ENCODE measurements at regions not wholly inside any gene's neighbourhood (a gene's known extent, or its start where the extent isn't known, plus 50 kb on each side); places are given as distances from the start of the nearest gene placed in this dataset.

DNA sequence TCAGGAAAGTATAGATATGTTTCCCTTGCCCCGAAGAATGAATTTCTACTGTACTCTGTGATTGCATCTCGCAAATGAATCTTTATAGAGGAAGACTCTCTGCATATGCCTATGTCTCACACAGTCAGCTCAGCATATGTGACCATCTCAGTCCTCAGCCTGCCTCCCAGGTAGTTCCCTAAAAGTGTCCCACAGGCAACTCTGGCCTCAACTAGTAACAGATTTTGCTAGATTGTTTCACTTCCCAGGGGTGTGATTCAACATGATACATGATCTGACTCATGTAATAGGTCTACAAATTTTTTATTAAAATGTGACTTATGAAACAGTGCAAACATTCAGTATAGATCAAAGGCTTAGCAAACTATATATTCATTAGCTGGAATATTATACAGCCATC lies 296.6 kb upstream of the CRIM1 start:
- Histone ChIP-seq H2AFZ (ENCODE audit: low read depth, low read length) (no peak overlapping the region), H3K4me1 (ENCODE audit: insufficient read depth, low read length) (no peaks in the 10 kb centered on the region), H3K27me3 (ENCODE audit: insufficient read depth, low read length) (no peaks in the 10 kb centered on the region), H3K4me2 (ENCODE audit: low read length) (no peak overlapping the region), H3K27ac (ENCODE audit: low read depth, low read length) (no peak overlapping the region), H3K9me3 (ENCODE audit: insufficient read depth, low read depth, low read length) (no peaks in the 10 kb centered on the region), H3K79me2 (ENCODE audit: insufficient read depth, low read length) (no peaks in the 10 kb centered on the region), H3K36me3 (ENCODE audit: insufficient read depth, low read length) (no peaks in the 10 kb centered on the region), H3K9ac (ENCODE audit: low read length) (no peak overlapping the region), H3K4me3 (ENCODE audit: insufficient read depth, low read depth, low read length) (no peak overlapping the region), H4K20me1 (ENCODE audit: insufficient read depth, low read length) (no peaks in the 10 kb centered on the region)
- no peaks in the 10 kb centered on the region for H3K36me3 Mint-ChIP-seq (ENCODE audit: low read depth, unreplicated experiment)
- H3K9me3 Mint-ChIP-seq (ENCODE audit: unreplicated experiment) = peaks cover 2% of the 10 kb centered on the region
- no peak for DNase-seq (ENCODE audit: low read depth)
- H3K27ac Mint-ChIP-seq (ENCODE audit: unreplicated experiment) = no peak overlapping the region
- H3K27me3 Mint-ChIP-seq (ENCODE audit: low read depth, unreplicated experiment) = no peaks in the 10 kb centered on the region
- TF ChIP-seq CTCF (IDR thresholded peaks at IDR 0.05; ENCODE audit: insufficient read depth, low read depth, low read length) = no peak
- no peak for TF ChIP-seq EZH2 (IDR thresholded peaks at IDR 0.05; ENCODE audit: insufficient read depth, low read length)
- H3K4me1 Mint-ChIP-seq (ENCODE audit: low read depth, unreplicated experiment) = no peaks in the 10 kb centered on the region
- FAIRE-seq = no peak
- H3K4me3 Mint-ChIP-seq (ENCODE audit: unreplicated experiment) = no peak overlapping the region

GRCh38 chr2:36058076-36058475 lies 297.5 kb upstream of the CRIM1 start:
- H3K4me3 ChIP-seq (ENCODE audit: insufficient read depth, low read depth, low read length) = no peak overlapping the region
- TF ChIP-seq CTCF (IDR thresholded peaks at IDR 0.05; ENCODE audit: insufficient read depth, low read depth, low read length) = no peak
- H2AFZ ChIP-seq (ENCODE audit: low read depth, low read length) = no peak overlapping the region
- DNase-seq (ENCODE audit: low read depth) = no peak
- H3K27me3 ChIP-seq (ENCODE audit: insufficient read depth, low read length) = no peaks in the 10 kb centered on the region
- H3K9ac ChIP-seq (ENCODE audit: low read length) = no peak overlapping the region
- no peak for FAIRE-seq
- Mint-ChIP-seq H3K9me3 (ENCODE audit: unreplicated experiment) (peaks cover 2% of the 10 kb centered on the region), H3K36me3 (ENCODE audit: low read depth, unreplicated experiment) (no peaks in the 10 kb centered on the region), H3K4me1 (ENCODE audit: low read depth, unreplicated experiment) (no peaks in the 10 kb centered on the region), H3K27ac (ENCODE audit: unreplicated experiment) (no peak overlapping the region), H3K27me3 (ENCODE audit: low read depth, unreplicated experiment) (no peaks in the 10 kb centered on the region), H3K4me3 (ENCODE audit: unreplicated experiment) (no peak overlapping the region)
- H3K79me2 ChIP-seq (ENCODE audit: insufficient read depth, low read length) = no peaks in the 10 kb centered on the region
- no peak overlapping the region for H3K4me2 ChIP-seq (ENCODE audit: low read length)
- no peaks in the 10 kb centered on the region for H3K4me1 ChIP-seq (ENCODE audit: insufficient read depth, low read length)
- no peaks in the 10 kb centered on the region for H3K9me3 ChIP-seq (ENCODE audit: insufficient read depth, low read depth, low read length)
- H3K27ac ChIP-seq (ENCODE audit: low read depth, low read length) = no peak overlapping the region
- no peaks in the 10 kb centered on the region for H3K36me3 ChIP-seq (ENCODE audit: insufficient read depth, low read length)
- H4K20me1 ChIP-seq (ENCODE audit: insufficient read depth, low read length) = no peaks in the 10 kb centered on the region

GRCh38 chr2:36052819-36053218 lies 302.8 kb upstream of the CRIM1 start:
- H3K4me1 ChIP-seq (ENCODE audit: insufficient read depth, low read length) = no peaks in the 10 kb centered on the region
- no peak overlapping the region for H3K9ac ChIP-seq (ENCODE audit: low read length)
- no peak overlapping the region for H3K27ac ChIP-seq (ENCODE audit: low read depth, low read length)
- no peak overlapping the region for H2AFZ ChIP-seq (ENCODE audit: low read depth, low read length)
- H3K9me3 ChIP-seq (ENCODE audit: insufficient read depth, low read depth, low read length) = no peaks in the 10 kb centered on the region
- H4K20me1 ChIP-seq (ENCODE audit: insufficient read depth, low read length) = no peaks in the 10 kb centered on the region
- H3K27me3 Mint-ChIP-seq (ENCODE audit: low read depth, unreplicated experiment) = no peaks in the 10 kb centered on the region
- TF ChIP-seq EZH2 (IDR thresholded peaks at IDR 0.05; ENCODE audit: insufficient read depth, low read length) = no peak
- no peak for TF ChIP-seq CTCF (IDR thresholded peaks at IDR 0.05; ENCODE audit: insufficient read depth, low read depth, low read length)
- H3K36me3 Mint-ChIP-seq (ENCODE audit: low read depth, unreplicated experiment) = no peaks in the 10 kb centered on the region
- H3K4me1 Mint-ChIP-seq (ENCODE audit: low read depth, unreplicated experiment) = no peaks in the 10 kb centered on the region
- no peak overlapping the region for H3K4me3 ChIP-seq (ENCODE audit: insufficient read depth, low read depth, low read length)
- no peak for DNase-seq (ENCODE audit: low read depth)
- H3K9me3 Mint-ChIP-seq (ENCODE audit: unreplicated experiment) = no peaks in the 10 kb centered on the region
- H3K27ac Mint-ChIP-seq (ENCODE audit: unreplicated experiment) = no peak overlapping the region
- no peak for FAIRE-seq
- H3K4me3 Mint-ChIP-seq (ENCODE audit: unreplicated experiment) = no peak overlapping the region
- no peak overlapping the region for H3K4me2 ChIP-seq (ENCODE audit: low read length)
- no peaks in the 10 kb centered on the region for H3K36me3 ChIP-seq (ENCODE audit: insufficient read depth, low read length)
- no peaks in the 10 kb centered on the region for H3K79me2 ChIP-seq (ENCODE audit: insufficient read depth, low read length)
- no peaks in the 10 kb centered on the region for H3K27me3 ChIP-seq (ENCODE audit: insufficient read depth, low read length)
